ENCODE measurements at regions not wholly inside any gene's neighbourhood (a gene's known extent, or its start where the extent isn't known, plus 50 kb on each side); places are given as distances from the start of the nearest gene placed in this dataset.

DNA sequence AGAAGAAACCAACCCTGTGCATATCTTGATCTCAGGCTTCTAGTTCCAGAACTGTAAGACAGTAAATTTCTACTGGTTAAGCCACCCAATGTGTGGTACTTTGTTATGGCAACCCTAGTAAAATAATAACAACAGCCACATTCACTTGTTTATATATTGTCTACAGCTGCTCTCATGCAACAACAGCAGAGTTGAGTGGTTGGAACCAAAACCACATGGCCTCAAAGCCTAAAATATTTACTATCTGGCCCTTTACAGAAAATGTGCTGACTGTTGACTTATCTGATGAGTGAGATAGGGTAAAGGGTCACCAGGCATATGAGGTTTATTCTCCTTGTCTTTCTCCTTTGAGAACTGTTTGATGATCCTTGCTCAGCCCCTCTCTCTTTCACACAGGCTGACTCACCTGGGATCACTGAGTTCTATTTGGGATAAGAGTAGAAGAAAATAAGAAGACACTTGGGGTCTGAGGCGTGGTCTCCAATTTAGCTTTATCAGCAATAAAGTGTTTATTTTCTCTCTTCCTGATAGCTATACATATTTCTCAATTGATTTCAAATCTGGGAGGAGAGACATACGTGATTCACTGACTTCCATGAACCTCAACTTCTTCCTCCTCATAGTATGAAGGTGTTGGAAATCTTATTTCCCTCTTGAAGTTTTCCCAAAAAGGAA is 227.5 kb upstream of the STARD13 start:
- TF ChIP-seq EZH2 (IDR thresholded peaks at IDR 0.05), result no peak
- TF ChIP-seq POLR2AphosphoS5 (IDR thresholded peaks at IDR 0.05; ENCODE audit: borderline replicate concordance, low read depth, low read length), result no peak
- no peak for TF ChIP-seq FOXP2 (optimal IDR thresholded peaks at IDR 0.05; ENCODE audit: control extremely low read depth, extremely low read length, insufficient read depth)

Measured in SK-N-MC (cell line).